GM10266 (cell line): ENCODE measurements at regions not wholly inside any gene's neighbourhood (a gene's known extent, or its start where the extent isn't known, plus 50 kb on each side); places are given as distances from the start of the nearest gene placed in this dataset.

Experiments used
- DNase-seq: peaks from one replicate; pipeline ENCODE4 v3.0.0; 2012; ENCODE audit errors: extremely low spot score
- CTCF ChIP-seq: IDR thresholded peaks from 2 replicates; pipeline ENCODE4 v1.5.1; 2012; ENCODE audit warnings: mild to moderate bottlenecking, low read depth; ENCODE audit not compliant: control insufficient read depth, insufficient read depth; ENCODE audit errors: missing control alignments

GRCh38 chr20:39195582-39196021 is 233.5 kb downstream of the DHX35 start:
- no peak for DNase-seq
- no peak for TF ChIP-seq CTCF

GRCh38 chr20:39190666-39191570 is 228.8 kb downstream of the DHX35 start:
- no peak for DNase-seq
- TF ChIP-seq CTCF, result no peak

GRCh38 chr20:39188266-39188765 is 226.2 kb downstream of the DHX35 start:
- TF ChIP-seq CTCF, result no peak

GRCh38 chr20:39181490-39181889 is 219.3 kb downstream of the DHX35 start:
- TF ChIP-seq CTCF, result no peak
- DNase-seq, result no peak

More at GRCh38 chr20:39188266-39188765, 226.2 kb downstream of the DHX35 start:
- no peak for DNase-seq

- TF ChIP-seq CTCF, result no peak
- DNase-seq, result no peak
Measured at GRCh38 chr20:39176457-39176856, 214.3 kb downstream of the DHX35 start.

- no peak for TF ChIP-seq CTCF
- DNase-seq, result no peak
Measured at GRCh38 chr20:39170896-39171463, 208.8 kb downstream of the DHX35 start.

GRCh38 chr20:39165099-39165498 is 203.0 kb downstream of the DHX35 start:
- no peak for DNase-seq
- no peak for TF ChIP-seq CTCF
